ENCODE measurements at regions not wholly inside any gene's neighbourhood (a gene's known extent, or its start where the extent isn't known, plus 50 kb on each side); places are given as distances from the start of the nearest gene placed in this dataset.

DNA sequence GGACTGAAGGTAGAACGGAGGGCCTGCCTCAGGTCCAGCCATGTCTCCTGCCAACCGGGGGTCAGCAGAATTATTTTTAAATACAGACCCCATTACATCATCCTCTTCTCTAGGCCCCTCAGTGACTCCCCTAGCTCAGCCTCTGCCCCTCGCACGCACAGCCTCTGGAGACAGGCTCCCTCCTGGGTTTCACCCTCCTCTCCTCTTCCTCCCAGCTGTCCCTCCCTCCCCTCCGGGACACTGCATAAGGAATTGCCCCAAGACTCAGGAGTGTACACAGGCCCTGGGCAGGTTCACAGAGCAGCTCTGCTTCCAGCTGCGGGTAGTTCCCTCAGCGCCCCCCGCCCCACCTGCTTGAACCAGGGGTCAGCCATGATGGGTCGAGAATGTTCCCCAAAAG lies 520.2 kb upstream of the MYT1L start:
- H3K36me3 ChIP-seq (ENCODE audit: control insufficient read depth in 2 of 2, insufficient read depth in 2 of 2, low read length in 1 of 2) = no peaks in the 10 kb centered on the region; a peak in 1 of 4 replicates
- WGBS (ENCODE audit: insufficient coverage, insufficient replicate concordance, low lambda C conversion rate, missing lambda C conversion rate) = 20% methylated on average over 8 of the region's 9 CpGs
- TF ChIP-seq, protein P1, sequence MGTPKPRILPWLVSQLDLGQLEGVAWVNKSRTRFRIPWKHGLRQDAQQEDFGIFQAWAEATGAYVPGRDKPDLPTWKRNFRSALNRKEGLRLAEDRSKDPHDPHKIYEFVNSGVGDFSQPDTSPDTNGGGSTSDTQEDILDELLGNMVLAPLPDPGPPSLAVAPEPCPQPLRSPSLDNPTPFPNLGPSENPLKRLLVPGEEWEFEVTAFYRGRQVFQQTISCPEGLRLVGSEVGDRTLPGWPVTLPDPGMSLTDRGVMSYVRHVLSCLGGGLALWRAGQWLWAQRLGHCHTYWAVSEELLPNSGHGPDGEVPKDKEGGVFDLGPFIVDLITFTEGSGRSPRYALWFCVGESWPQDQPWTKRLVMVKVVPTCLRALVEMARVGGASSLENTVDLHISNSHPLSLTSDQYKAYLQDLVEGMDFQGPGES (IDR thresholded peaks at IDR 0.05) = no peak
- TF ChIP-seq EP300 (IDR thresholded peaks at IDR 0.05; ENCODE audit: borderline replicate concordance in 1 of 2, control insufficient read depth in 1 of 2, low read depth in 2 of 2, low read length in 2 of 2) = no peak
- TF ChIP-seq, protein P2, sequence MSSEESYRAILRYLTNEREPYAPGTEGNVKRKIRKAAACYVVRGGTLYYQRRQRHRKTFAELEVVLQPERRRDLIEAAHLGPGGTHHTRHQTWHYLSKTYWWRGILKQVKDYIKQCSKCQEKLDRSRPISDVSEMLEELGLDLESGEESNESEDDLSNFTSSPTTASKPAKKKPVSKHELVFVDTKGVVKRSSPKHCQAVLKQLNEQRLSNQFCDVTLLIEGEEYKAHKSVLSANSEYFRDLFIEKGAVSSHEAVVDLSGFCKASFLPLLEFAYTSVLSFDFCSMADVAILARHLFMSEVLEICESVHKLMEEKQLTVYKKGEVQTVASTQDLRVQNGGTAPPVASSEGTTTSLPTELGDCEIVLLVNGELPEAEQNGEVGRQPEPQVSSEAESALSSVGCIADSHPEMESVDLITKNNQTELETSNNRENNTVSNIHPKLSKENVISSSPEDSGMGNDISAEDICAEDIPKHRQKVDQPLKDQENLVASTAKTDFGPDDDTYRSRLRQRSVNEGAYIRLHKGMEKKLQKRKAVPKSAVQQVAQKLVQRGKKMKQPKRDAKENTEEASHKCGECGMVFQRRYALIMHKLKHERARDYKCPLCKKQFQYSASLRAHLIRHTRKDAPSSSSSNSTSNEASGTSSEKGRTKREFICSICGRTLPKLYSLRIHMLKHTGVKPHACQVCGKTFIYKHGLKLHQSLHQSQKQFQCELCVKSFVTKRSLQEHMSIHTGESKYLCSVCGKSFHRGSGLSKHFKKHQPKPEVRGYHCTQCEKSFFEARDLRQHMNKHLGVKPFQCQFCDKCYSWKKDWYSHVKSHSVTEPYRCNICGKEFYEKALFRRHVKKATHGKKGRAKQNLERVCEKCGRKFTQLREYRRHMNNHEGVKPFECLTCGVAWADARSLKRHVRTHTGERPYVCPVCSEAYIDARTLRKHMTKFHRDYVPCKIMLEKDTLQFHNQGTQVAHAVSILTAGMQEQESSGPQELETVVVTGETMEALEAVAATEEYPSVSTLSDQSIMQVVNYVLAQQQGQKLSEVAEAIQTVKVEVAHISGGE (CRISPR knock-in tag; IDR thresholded peaks at IDR 0.05) = no peak
- no peak for TF ChIP-seq KAT2A (conservative IDR thresholded peaks at IDR 0.05; ENCODE audit: control insufficient read depth, low read depth, low read length)
- TF ChIP-seq ZZZ3 (IDR thresholded peaks at IDR 0.05; ENCODE audit: control insufficient read depth, insufficient read length, low read depth) = no peak
- no peak for TF ChIP-seq IRF4 (IDR thresholded peaks at IDR 0.05; ENCODE audit: low read depth, low read length)
- TF ChIP-seq ASH2L (IDR thresholded peaks at IDR 0.05; ENCODE audit: borderline replicate concordance, low read depth) = no peak
- TF ChIP-seq BRCA1 (IDR thresholded peaks at IDR 0.05; ENCODE audit: low read depth, low read length) = no peak
- no peak for TF ChIP-seq MYB (IDR thresholded peaks at IDR 0.05; ENCODE audit: borderline replicate concordance, low read depth, low read length)
- TF ChIP-seq SMC3 (IDR thresholded peaks at IDR 0.05; ENCODE audit: borderline replicate concordance, low read length) = no peak
- TF ChIP-seq, protein P3, sequence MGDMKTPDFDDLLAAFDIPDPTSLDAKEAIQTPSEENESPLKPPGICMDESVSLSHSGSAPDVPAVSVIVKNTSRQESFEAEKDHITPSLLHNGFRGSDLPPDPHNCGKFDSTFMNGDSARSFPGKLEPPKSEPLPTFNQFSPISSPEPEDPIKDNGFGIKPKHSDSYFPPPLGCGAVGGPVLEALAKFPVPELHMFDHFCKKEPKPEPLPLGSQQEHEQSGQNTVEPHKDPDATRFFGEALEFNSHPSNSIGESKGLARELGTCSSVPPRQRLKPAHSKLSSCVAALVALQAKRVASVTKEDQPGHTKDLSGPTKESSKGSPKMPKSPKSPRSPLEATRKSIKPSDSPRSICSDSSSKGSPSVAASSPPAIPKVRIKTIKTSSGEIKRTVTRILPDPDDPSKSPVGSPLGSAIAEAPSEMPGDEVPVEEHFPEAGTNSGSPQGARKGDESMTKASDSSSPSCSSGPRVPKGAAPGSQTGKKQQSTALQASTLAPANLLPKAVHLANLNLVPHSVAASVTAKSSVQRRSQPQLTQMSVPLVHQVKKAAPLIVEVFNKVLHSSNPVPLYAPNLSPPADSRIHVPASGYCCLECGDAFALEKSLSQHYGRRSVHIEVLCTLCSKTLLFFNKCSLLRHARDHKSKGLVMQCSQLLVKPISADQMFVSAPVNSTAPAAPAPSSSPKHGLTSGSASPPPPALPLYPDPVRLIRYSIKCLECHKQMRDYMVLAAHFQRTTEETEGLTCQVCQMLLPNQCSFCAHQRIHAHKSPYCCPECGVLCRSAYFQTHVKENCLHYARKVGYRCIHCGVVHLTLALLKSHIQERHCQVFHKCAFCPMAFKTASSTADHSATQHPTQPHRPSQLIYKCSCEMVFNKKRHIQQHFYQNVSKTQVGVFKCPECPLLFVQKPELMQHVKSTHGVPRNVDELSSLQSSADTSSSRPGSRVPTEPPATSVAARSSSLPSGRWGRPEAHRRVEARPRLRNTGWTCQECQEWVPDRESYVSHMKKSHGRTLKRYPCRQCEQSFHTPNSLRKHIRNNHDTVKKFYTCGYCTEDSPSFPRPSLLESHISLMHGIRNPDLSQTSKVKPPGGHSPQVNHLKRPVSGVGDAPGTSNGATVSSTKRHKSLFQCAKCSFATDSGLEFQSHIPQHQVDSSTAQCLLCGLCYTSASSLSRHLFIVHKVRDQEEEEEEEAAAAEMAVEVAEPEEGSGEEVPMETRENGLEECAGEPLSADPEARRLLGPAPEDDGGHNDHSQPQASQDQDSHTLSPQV (IDR thresholded peaks at IDR 0.05) = no peak
- no peak for TF ChIP-seq TBL1XR1 (IDR thresholded peaks at IDR 0.05; ENCODE audit: low read depth, low read length)

More for the DNA sequence above, 520.2 kb upstream of the MYT1L start:
- DNase-seq (ENCODE audit: low read depth, low spot score) (no peak), FAIRE-seq (no peak), ATAC-seq (no peak)
- no peak overlapping the region for H2AFZ ChIP-seq (ENCODE audit: control insufficient read depth, low read depth, low read length)
- ChIA-PET CTCF (no interaction called here), POLR2A (no interaction called here), RAD21 (ENCODE audit: unreplicated experiment) (no interaction called here), SMC1A (ENCODE audit: uncharacterized antibody, unreplicated experiment) (no interaction called here)
- no peaks in the 10 kb centered on the region for H3K79me2 ChIP-seq (ENCODE audit: control insufficient read depth, insufficient read depth, low read length)
- H3K27me3 ChIP-seq (replicated peaks in 1 of 2; ENCODE audit: control insufficient read depth in 2 of 2, insufficient read depth in 2 of 2, low read length in 1 of 2) = no peaks in the 10 kb centered on the region
- BruUV-seq (replicated peaks) = no TSS peak
- no peaks in the 10 kb centered on the region for H4K20me1 ChIP-seq (ENCODE audit: control insufficient read depth, insufficient read depth)
- H3K9ac ChIP-seq (ENCODE audit: control insufficient read depth, insufficient read depth, low read length) = no peak overlapping the region
- H3K4me1 ChIP-seq (ENCODE audit: control insufficient read depth, insufficient read depth, low read length) = no peaks in the 10 kb centered on the region
- H3K27ac ChIP-seq (ENCODE audit: control insufficient read depth, insufficient read depth) = no peak overlapping the region
- H3K4me2 ChIP-seq (ENCODE audit: control insufficient read depth, insufficient read depth) = no peak overlapping the region
- no peaks in the 10 kb centered on the region for H3K9me3 ChIP-seq (replicated peaks; ENCODE audit: control insufficient read depth, insufficient read depth, low read length)
- in situ Hi-C loops (cut with MboI) (no loop called here), intact Hi-C loops (cut with micrococcal nuclease; ENCODE audit: unreplicated experiment) (no loop called here)
- H3K4me3 ChIP-seq = no peak overlapping the region

All from GM12878 (cell line).